ENCODE measurements at regions not wholly inside any gene's neighbourhood (a gene's known extent, or its start where the extent isn't known, plus 50 kb on each side); places are given as distances from the start of the nearest gene placed in this dataset.

- Histone ChIP-seq H3K9me3 (replicated peaks) (no peaks in the 10 kb centered on the region), H3K27ac (no peak overlapping the region), H3K4me1 (no peaks in the 10 kb centered on the region), H3K36me3 (no peaks in the 10 kb centered on the region), H3K27me3 (no peaks in the 10 kb centered on the region), H3K4me3 (no peak overlapping the region)
- peak; percentile 52 to 70 for DNase-seq
Observed at GRCh38 chr4:33060674-33061542, 2340.7 kb downstream of the PCDH7 start.

- no peak overlapping the region for H3K4me3 ChIP-seq
- no peaks in the 10 kb centered on the region for H3K27me3 ChIP-seq
- H3K36me3 ChIP-seq, result no peaks in the 10 kb centered on the region
- H3K9me3 ChIP-seq (replicated peaks), result no peaks in the 10 kb centered on the region
- DNase-seq, result no peak
- H3K4me1 ChIP-seq, result no peaks in the 10 kb centered on the region
- no peak overlapping the region for H3K27ac ChIP-seq
Observed at GRCh38 chr4:33061727-33062126, 2341.6 kb downstream of the PCDH7 start.

- H3K27ac ChIP-seq, result no peak overlapping the region
- no peak for DNase-seq
Observed at GRCh38 chr4:33062155-33062806, 2342.1 kb downstream of the PCDH7 start.

GRCh38 chr4:33063241-33063640 lies 2343.1 kb downstream of the PCDH7 start:
- no peaks in the 10 kb centered on the region for H3K27me3 ChIP-seq
- no peak for DNase-seq
- no peak overlapping the region for H3K27ac ChIP-seq
- no peaks in the 10 kb centered on the region for H3K4me1 ChIP-seq
- H3K4me3 ChIP-seq, result no peak overlapping the region
- H3K36me3 ChIP-seq, result no peaks in the 10 kb centered on the region
- no peaks in the 10 kb centered on the region for H3K9me3 ChIP-seq (replicated peaks)

More at GRCh38 chr4:33062155-33062806, 2342.1 kb downstream of the PCDH7 start:
- H3K4me1 ChIP-seq, result no peaks in the 10 kb centered on the region
- H3K9me3 ChIP-seq (replicated peaks), result no peaks in the 10 kb centered on the region
- no peaks in the 10 kb centered on the region for H3K27me3 ChIP-seq
- H3K4me3 ChIP-seq, result no peak overlapping the region
- H3K36me3 ChIP-seq, result no peaks in the 10 kb centered on the region

DNA sequence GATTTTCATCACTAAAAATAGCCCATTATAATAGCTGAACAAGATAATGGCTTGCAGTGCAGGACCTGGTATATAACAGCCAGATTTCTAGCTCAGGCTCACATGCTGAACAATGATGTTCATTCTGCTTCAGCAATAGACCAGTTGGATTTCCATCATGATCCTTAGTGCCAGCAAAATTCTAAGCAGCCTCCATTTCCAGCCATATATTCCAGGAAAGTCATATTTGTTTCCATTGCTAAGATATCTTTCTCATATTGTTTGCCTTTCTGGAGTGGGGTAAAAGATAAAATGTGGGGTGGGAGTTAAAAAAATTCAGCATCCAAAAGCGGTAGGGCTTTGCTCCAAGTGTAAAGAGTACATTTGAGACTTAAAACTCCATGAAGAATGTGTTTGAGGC lies 2344.1 kb downstream of the PCDH7 start:
- no peak overlapping the region for H3K4me3 ChIP-seq
- H3K9me3 ChIP-seq (replicated peaks), result no peaks in the 10 kb centered on the region
- DNase-seq, result no peak
- no peaks in the 10 kb centered on the region for H3K27me3 ChIP-seq
- H3K36me3 ChIP-seq, result no peaks in the 10 kb centered on the region
- no peaks in the 10 kb centered on the region for H3K4me1 ChIP-seq
- H3K27ac ChIP-seq, result no peak overlapping the region

GRCh38 chr4:33065749-33066148 lies 2345.6 kb downstream of the PCDH7 start:
- H3K27ac ChIP-seq, result no peak overlapping the region
- H3K4me3 ChIP-seq, result no peak overlapping the region
- H3K27me3 ChIP-seq, result no peaks in the 10 kb centered on the region
- no peaks in the 10 kb centered on the region for H3K36me3 ChIP-seq
- no peaks in the 10 kb centered on the region for H3K4me1 ChIP-seq
- no peaks in the 10 kb centered on the region for H3K9me3 ChIP-seq (replicated peaks)
- no peak for DNase-seq

GRCh38 chr4:33067221-33067620 lies 2347.1 kb downstream of the PCDH7 start:
- no peak for DNase-seq
- Histone ChIP-seq H3K36me3 (no peaks in the 10 kb centered on the region), H3K27ac (no peak overlapping the region), H3K4me1 (0 out of 2 replicates have a peak, but pooled peaks cover 3% of the 10 kb centered on the region), H3K9me3 (replicated peaks) (no peaks in the 10 kb centered on the region), H3K27me3 (no peaks in the 10 kb centered on the region), H3K4me3 (no peak overlapping the region)

GRCh38 chr4:33068539-33068938 lies 2348.4 kb downstream of the PCDH7 start:
- H3K9me3 ChIP-seq (replicated peaks), result peaks cover 3% of the 10 kb centered on the region; the same call in 1 of the 2 replicates
- no peak for DNase-seq
- H3K27me3 ChIP-seq, result no peaks in the 10 kb centered on the region
- peaks cover 15% of the 10 kb centered on the region for H3K4me1 ChIP-seq
- no peaks in the 10 kb centered on the region for H3K36me3 ChIP-seq
- no peak overlapping the region for H3K27ac ChIP-seq
- no peak overlapping the region for H3K4me3 ChIP-seq

GRCh38 chr4:33071535-33071934 lies 2351.4 kb downstream of the PCDH7 start:
- no peaks in the 10 kb centered on the region for H3K27me3 ChIP-seq
- H3K27ac ChIP-seq, result no peak overlapping the region
- H3K4me3 ChIP-seq, result no peak overlapping the region
- H3K36me3 ChIP-seq, result no peaks in the 10 kb centered on the region
- peaks cover 24% of the 10 kb centered on the region for H3K4me1 ChIP-seq
- peaks cover 3% of the 10 kb centered on the region; the same call in 1 of the 2 replicates for H3K9me3 ChIP-seq (replicated peaks)
- DNase-seq, result no peak

DNA sequence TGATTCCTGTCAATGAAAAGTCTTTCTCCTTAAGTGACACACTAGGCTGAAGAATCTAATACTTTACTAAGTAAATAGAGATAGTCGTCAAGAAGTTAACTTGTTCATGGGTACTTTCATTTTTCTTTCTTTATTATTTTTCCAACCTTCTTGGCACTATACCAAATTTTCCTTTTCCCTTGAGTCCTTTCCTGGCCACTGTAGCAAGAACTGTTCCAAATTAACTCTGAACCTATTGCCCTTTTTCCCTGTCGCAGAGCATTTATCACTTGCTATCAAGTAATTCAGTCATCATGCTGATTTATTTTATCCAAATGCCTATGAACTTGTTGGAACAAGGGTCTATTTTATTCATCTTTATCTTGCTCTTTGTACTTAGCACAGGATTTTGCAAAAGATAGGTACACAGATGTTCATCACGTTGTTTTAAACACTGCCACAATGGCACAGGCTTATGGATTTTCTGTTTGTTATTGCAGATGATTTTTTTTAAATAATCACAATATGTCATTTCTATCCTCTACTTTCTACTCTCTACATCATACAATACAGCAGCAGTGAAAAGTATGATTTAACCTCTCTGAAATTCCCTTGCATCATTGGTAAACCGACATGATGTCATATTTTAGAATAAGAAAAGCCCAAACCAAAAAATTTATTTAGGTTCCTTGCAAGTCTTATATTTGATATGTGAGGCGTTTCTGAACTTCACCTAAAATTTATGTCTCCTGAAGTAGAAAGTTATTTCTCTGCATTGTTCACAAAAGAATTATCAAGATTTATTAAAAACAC lies 2352.3 kb downstream of the PCDH7 start:
- no peak overlapping the region for H3K4me3 ChIP-seq
- peaks cover 24% of the 10 kb centered on the region for H3K4me1 ChIP-seq
- H3K9me3 ChIP-seq (replicated peaks), result peaks cover 3% of the 10 kb centered on the region; the same call in 1 of the 2 replicates
- H3K27ac ChIP-seq, result no peak overlapping the region
- H3K36me3 ChIP-seq, result no peaks in the 10 kb centered on the region
- DNase-seq, result peak in 1 of 2 experiments; percentile 24
- no peaks in the 10 kb centered on the region for H3K27me3 ChIP-seq

DNA sequence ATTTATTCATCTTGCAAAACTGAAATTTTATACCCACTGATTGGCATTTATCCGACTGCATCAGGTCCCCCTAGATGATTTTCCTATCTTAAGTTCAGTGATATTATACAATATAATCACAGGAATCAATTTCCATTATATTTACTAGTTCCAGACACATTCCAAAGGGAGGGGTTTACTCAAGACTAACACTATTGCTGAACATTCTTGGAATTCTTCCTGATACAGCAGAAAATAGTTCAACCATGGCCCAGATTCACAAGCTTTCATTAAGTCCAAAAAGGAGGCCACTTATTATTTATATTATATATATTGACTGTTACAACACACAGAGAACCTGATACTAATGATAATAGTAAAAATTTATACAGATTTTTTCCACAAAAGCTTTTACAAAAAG lies 2353.6 kb downstream of the PCDH7 start:
- Histone ChIP-seq H3K9me3 (replicated peaks) (peaks cover 3% of the 10 kb centered on the region; the same call in 1 of the 2 replicates), H3K27me3 (no peaks in the 10 kb centered on the region), H3K4me3 (no peak overlapping the region), H3K36me3 (no peaks in the 10 kb centered on the region), H3K27ac (peak overlapping the region; percentile 23; the same call in 1 of the 2 replicates), H3K4me1 (peaks cover 24% of the 10 kb centered on the region)
- DNase-seq, result peak in 1 of 2 experiments; percentile 10

DNA sequence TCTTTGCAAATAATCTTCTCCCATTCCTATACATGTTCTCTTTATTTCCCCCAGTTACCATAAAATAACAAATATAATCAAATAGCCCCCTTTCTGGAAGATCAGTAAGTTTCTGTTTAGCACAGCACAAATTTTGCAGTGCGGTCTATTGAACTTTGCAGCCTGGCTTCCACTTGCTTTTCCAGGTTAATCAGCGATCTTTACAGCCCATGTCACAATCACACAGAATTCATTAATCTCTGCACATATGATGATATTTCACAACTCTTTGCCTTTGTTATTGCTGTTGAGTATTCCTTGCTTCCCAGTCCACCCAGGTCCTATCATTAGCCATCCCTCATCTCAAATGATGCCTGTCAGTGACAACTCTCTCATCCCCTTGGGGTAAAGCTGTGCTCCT lies 2358.0 kb downstream of the PCDH7 start:
- Histone ChIP-seq H3K27me3 (no peaks in the 10 kb centered on the region), H3K4me1 (peaks cover 12% of the 10 kb centered on the region), H3K9me3 (replicated peaks) (no peaks in the 10 kb centered on the region), H3K4me3 (no peak overlapping the region), H3K36me3 (no peaks in the 10 kb centered on the region), H3K27ac (no peak overlapping the region)
- no peak for DNase-seq

DNA sequence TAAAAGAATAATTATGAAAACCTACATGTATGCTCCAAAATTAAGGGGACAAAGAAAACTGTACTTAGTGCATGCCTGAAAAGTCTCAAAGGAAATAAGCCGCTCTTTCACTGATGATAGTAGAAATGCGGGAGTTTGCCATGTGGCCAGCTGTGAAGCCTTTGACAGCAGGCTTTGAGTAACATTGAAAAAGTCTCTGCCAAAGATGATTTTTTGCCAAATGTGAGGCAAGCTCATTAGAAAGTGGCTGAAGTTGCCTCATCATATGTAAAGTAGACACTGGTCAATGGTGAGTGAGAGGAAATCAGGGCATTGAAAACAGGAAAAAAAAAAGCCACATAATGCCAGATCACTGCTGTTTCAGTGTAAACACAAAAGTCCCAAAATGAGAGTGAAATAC lies 2360.1 kb downstream of the PCDH7 start:
- Histone ChIP-seq H3K27ac (no peak overlapping the region), H3K4me3 (no peak overlapping the region), H3K36me3 (no peaks in the 10 kb centered on the region), H3K9me3 (replicated peaks) (0 out of 2 replicates have a peak, but pooled peaks cover 3% of the 10 kb centered on the region), H3K27me3 (no peaks in the 10 kb centered on the region), H3K4me1 (no peaks in the 10 kb centered on the region)
- DNase-seq, result no peak

GRCh38 chr4:33085709-33086108 lies 2365.5 kb downstream of the PCDH7 start:
- Histone ChIP-seq H3K36me3 (no peaks in the 10 kb centered on the region), H3K9me3 (replicated peaks) (0 out of 2 replicates have a peak, but pooled peaks cover 4% of the 10 kb centered on the region), H3K27me3 (no peaks in the 10 kb centered on the region), H3K4me1 (no peaks in the 10 kb centered on the region), H3K4me3 (no peak overlapping the region), H3K27ac (no peak overlapping the region)
- no peak for DNase-seq
